ENCODE measurements at regions not wholly inside any gene's neighbourhood (a gene's known extent, or its start where the extent isn't known, plus 50 kb on each side); places are given as distances from the start of the nearest gene placed in this dataset. TPM values are rescaled to one million over a fixed set of nuclear protein-coding genes. Genes with fewer than 3 reads are reported as not detected.

Small RNA genes lying in the stretch of these regions (small RNA-seq; reads per million reads assigned to genes)
- gene AC113367.2 (ENCODE audit: low replicate concordance) (not detected), gene RNU7-53P (ENCODE audit: low replicate concordance) (not detected)
